HFFc6 (cell line): ENCODE measurements at regions not wholly inside any gene's neighbourhood (a gene's known extent, or its start where the extent isn't known, plus 50 kb on each side); places are given as distances from the start of the nearest gene placed in this dataset.

Experiments used
- DNase-seq: peaks from one replicate; pipeline ENCODE4 v3.0.0-alpha.2; 2018
- H3K27ac Mint-ChIP-seq: 2 replicates; pipeline ENCODE4 v1.8.0; 2020; ENCODE audit warnings: mild to moderate bottlenecking, mixed read lengths
- H3K27me3 Mint-ChIP-seq: 2 replicates; pipeline ENCODE4 v1.8.0; 2021; ENCODE audit warnings: mild to moderate bottlenecking, moderate library complexity, mixed read lengths; ENCODE audit not compliant: insufficient read depth
- H3K36me3 Mint-ChIP-seq: 2 replicates; pipeline ENCODE4 v1.8.0; 2021; ENCODE audit warnings: low read depth, mixed read lengths
- H3K4me1 Mint-ChIP-seq: 2 replicates; pipeline ENCODE4 v1.8.0; 2020; ENCODE audit warnings: low read depth, mixed read lengths
- H3K4me3 Mint-ChIP-seq: 2 replicates; pipeline ENCODE4 v1.8.0; 2020; ENCODE audit warnings: mild to moderate bottlenecking, moderate library complexity, mixed read lengths
- H3K9me3 Mint-ChIP-seq: 2 replicates; pipeline ENCODE4 v1.8.0; 2020; ENCODE audit warnings: mild to moderate bottlenecking, mixed read lengths
- TF ChIP-seq, protein P1 (sequence below): fragments of 200-600 bp; sonication (generic); IDR thresholded peaks from 2 replicates; pipeline ENCODE4 v1.5.0; 2021; ENCODE audit warnings: antibody characterized with exemption, mild to moderate bottlenecking

DNA sequence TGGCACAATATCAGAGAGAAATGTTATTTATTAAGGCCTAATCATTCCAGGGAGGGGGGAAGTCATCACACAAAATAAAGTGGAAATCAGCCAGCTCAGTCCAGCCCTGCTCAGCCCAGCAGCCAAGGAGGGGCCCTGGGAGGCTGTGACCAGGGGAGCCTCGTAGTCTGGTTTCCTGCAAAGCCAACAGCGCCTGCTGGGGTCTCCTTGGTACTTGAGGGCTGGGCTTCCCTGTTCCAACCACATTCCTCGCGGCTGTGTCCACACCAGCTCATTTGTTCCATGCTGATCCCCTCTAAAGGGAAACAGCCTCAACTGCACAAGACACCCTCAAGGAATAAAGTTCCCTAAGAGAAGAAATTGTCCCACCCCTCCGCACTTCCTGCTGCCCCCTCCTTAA is 154.0 kb downstream of the TMEM132E start:
- H3K27ac Mint-ChIP-seq = no peak overlapping the region
- no peaks in the 10 kb centered on the region for H3K4me1 Mint-ChIP-seq
- TF ChIP-seq, protein P1, sequence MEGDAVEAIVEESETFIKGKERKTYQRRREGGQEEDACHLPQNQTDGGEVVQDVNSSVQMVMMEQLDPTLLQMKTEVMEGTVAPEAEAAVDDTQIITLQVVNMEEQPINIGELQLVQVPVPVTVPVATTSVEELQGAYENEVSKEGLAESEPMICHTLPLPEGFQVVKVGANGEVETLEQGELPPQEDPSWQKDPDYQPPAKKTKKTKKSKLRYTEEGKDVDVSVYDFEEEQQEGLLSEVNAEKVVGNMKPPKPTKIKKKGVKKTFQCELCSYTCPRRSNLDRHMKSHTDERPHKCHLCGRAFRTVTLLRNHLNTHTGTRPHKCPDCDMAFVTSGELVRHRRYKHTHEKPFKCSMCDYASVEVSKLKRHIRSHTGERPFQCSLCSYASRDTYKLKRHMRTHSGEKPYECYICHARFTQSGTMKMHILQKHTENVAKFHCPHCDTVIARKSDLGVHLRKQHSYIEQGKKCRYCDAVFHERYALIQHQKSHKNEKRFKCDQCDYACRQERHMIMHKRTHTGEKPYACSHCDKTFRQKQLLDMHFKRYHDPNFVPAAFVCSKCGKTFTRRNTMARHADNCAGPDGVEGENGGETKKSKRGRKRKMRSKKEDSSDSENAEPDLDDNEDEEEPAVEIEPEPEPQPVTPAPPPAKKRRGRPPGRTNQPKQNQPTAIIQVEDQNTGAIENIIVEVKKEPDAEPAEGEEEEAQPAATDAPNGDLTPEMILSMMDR = no peak
- H3K9me3 Mint-ChIP-seq = peaks cover 51% of the 10 kb centered on the region
- no peak for DNase-seq
- H3K36me3 Mint-ChIP-seq = peaks cover 1% of the 10 kb centered on the region; the same call in 1 of the 2 replicates
- H3K27me3 Mint-ChIP-seq = no peaks in the 10 kb centered on the region
- H3K4me3 Mint-ChIP-seq = no peak overlapping the region

DNA sequence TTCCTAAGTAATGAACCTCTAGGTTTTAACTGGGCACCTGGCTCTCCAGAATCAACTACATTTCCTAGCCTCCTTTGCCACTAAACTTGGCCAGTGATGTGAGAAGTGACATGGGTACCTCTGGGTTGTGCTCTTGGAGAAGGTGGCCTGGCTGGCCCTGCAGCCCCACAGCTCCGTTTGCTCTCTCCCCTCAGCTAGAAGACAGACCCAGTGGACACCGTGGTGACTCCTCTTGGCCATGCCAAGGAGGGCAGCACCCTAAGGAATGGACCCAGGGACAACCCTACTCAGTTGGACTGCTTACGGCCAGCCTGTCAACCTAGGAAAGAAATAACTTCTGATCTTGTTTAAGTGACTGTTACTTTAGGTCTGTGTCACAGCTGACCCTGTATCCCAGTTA is 151.4 kb downstream of the TMEM132E start:
- no peak for DNase-seq
- Mint-ChIP-seq H3K4me3 (no peak overlapping the region), H3K9me3 (peaks cover 67% of the 10 kb centered on the region), H3K36me3 (peaks cover 3% of the 10 kb centered on the region; the same call in 1 of the 2 replicates), H3K27ac (no peak overlapping the region), H3K27me3 (no peaks in the 10 kb centered on the region; the same call in 1 of the 2 replicates), H3K4me1 (no peaks in the 10 kb centered on the region)
- TF ChIP-seq, protein P1 = no peak

DNA sequence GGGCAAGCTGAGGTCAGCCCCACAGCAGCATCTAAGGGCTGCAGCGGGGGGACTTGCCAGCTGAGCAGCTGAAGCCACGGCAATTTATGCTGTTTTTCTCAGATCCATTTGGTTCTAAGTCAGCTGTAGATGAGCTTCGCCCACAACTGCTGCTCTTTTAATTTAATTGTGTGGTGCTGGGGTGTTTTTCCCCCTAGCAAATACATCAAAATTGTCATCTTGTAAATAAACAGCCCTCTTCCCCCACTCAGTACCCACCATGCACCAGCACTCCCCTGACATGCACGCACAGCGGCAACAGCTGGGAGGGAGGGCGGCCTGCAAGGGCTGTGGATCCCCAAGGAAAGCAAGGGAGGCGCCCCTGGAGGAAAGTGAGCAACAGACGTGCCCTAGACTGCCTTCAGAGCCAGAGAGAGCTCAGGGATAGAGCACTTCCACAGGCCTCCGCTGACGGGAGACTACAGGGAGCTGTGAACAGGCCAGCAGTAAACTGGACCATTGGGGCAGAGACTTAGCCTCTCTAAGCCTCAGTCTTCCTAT is 149.5 kb downstream of the TMEM132E start:
- DNase-seq = no peak
- TF ChIP-seq, protein P1 = no peak
- Mint-ChIP-seq H3K9me3 (peaks cover 78% of the 10 kb centered on the region), H3K4me3 (no peak overlapping the region), H3K4me1 (no peaks in the 10 kb centered on the region), H3K36me3 (peaks cover 3% of the 10 kb centered on the region; the same call in 1 of the 2 replicates), H3K27me3 (no peaks in the 10 kb centered on the region; the same call in 1 of the 2 replicates), H3K27ac (no peak overlapping the region)

DNA sequence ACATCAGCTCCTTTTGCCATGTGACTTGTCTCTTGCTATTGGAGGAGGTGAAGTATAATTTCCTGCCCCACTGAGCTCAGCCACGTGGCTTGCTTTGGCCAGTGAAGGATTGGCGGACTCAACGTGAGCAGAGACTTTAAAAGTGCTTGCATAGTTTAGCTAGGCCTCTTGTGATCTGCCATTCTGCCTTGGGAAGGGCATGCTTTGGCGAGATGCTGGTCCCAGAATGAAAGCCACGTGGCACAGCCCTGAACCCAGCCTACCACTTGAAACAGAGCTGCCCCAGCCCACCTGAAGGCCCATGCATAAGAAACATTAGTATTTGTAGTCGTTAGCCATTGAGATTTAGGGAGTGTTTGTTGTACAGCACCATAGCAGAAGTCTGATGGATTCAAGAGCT is 148.2 kb downstream of the TMEM132E start:
- no peaks in the 10 kb centered on the region for H3K4me1 Mint-ChIP-seq
- no peak for DNase-seq
- H3K27ac Mint-ChIP-seq = no peak overlapping the region
- no peaks in the 10 kb centered on the region; the same call in 1 of the 2 replicates for H3K27me3 Mint-ChIP-seq
- TF ChIP-seq, protein P1 = no peak
- H3K36me3 Mint-ChIP-seq = peaks cover 3% of the 10 kb centered on the region; the same call in 1 of the 2 replicates
- peaks cover 76% of the 10 kb centered on the region for H3K9me3 Mint-ChIP-seq
- H3K4me3 Mint-ChIP-seq = no peak overlapping the region

DNA sequence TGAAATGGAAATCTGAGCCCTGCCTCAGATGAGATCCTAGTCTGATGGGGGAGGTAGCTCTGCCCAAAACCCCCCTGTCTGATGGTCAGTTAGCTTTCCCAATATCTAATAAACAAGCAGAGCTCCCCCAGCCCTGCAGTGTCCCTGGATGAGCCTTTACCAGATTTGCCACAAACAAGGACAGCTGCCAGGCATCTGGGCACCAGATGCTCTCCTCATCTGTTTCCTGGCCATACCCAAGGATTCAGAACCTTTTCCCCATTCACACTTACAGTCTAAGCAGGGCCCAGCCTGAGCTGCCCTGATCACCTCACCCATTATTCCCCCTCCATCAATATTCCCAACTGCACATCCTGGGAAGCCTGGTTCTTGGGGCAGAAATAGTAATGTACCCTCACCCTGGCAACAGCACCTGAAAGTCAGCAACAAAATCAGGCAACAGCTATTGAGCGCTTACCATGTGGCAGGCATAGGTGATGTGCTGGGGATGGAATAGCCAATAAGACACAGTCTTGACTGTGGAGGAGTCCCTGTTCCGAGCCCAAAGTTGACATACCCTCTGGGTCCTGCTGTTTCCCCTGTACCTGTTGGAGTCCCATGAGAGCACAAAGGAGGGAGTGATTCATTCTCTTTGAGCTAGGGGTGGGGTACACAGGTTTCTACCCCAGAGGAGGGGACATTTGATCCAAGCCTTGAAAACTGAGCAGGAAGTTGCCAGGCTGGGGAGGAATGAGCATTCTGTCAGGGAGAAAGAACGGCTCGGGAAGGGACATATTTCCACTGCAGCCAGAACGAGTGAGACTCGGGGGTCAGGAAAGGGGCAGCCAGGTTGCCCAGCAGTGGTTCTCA is 147.4 kb downstream of the TMEM132E start:
- Mint-ChIP-seq H3K9me3 (peaks cover 68% of the 10 kb centered on the region), H3K4me1 (no peaks in the 10 kb centered on the region), H3K27ac (no peak overlapping the region), H3K4me3 (no peak overlapping the region), H3K27me3 (no peaks in the 10 kb centered on the region; the same call in 1 of the 2 replicates), H3K36me3 (peaks cover 3% of the 10 kb centered on the region; the same call in 1 of the 2 replicates)
- no peak for DNase-seq
- TF ChIP-seq, protein P1 = no peak
